ENCODE measurements at regions not wholly inside any gene's neighbourhood (a gene's known extent, or its start where the extent isn't known, plus 50 kb on each side); places are given as distances from the start of the nearest gene placed in this dataset.
"Not testable (repeated sequence)": the region's sequence is repeated elsewhere in the genome, so short reads cannot be mapped to it uniquely, and the experiment has no call there.

DNA sequence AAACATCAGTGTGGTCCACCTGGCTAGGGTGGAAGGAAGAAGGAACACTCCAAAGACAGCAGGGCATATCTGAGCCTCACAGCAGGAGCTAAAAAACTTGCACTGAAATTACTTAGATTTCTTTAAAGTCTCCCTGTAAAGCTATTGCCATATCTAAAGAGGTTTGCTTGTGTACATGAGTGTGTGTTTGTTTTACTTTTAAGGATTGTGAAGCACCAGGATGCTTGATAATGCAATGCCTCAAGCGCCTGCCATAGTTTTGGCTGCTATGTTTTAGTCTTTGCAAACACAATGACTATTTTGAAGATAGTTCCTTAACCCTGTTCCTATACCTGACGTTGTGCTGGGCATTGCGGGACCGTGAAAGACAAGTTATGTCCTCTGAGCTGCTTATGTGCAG, 65.0 kb downstream of the ID4 start:
- DNase-seq = no peak
- no peaks in the 10 kb centered on the region for H3K4me1 ChIP-seq
- H3K36me3 ChIP-seq = no peaks in the 10 kb centered on the region
- intact Hi-C loops (cut with DNase I) = no loop called here
- H3K27me3 ChIP-seq = no peaks in the 10 kb centered on the region
- no peak overlapping the region for H3K4me3 ChIP-seq
- WGBS, 2 donors = 87 to 90% methylated on average over 4 of the region's 4 CpGs
- H3K9me3 ChIP-seq = no peaks in the 10 kb centered on the region
- no peak overlapping the region for H3K27ac ChIP-seq
- TF ChIP-seq, protein P1, sequence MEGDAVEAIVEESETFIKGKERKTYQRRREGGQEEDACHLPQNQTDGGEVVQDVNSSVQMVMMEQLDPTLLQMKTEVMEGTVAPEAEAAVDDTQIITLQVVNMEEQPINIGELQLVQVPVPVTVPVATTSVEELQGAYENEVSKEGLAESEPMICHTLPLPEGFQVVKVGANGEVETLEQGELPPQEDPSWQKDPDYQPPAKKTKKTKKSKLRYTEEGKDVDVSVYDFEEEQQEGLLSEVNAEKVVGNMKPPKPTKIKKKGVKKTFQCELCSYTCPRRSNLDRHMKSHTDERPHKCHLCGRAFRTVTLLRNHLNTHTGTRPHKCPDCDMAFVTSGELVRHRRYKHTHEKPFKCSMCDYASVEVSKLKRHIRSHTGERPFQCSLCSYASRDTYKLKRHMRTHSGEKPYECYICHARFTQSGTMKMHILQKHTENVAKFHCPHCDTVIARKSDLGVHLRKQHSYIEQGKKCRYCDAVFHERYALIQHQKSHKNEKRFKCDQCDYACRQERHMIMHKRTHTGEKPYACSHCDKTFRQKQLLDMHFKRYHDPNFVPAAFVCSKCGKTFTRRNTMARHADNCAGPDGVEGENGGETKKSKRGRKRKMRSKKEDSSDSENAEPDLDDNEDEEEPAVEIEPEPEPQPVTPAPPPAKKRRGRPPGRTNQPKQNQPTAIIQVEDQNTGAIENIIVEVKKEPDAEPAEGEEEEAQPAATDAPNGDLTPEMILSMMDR (IDR thresholded peaks at IDR 0.05) = no peak
- no peak for ATAC-seq

DNA sequence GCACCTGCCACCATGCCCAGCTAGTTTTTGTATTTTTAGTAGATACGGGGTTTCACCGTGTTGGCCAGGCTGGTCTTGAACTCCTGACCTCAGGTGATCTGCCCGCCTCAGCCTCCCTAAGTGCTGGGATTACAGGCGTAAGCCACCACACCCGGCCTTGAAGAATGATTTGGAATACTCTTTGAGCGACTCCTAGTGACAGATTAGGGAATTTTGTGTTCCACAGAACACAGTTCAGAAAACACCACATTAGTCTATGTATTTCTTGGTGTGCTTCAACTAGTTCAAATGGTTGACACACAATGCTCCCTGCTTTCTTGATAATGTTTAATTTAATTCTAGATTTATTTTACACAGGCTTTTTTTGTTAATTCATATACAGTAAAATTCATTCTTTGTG, 67.2 kb downstream of the ID4 start:
- H3K27me3 ChIP-seq; H3K9me3 ChIP-seq; DNase-seq; H3K36me3 ChIP-seq; H3K4me3 ChIP-seq; intact Hi-C loops (cut with DNase I); H3K4me1 ChIP-seq; ATAC-seq; H3K27ac ChIP-seq: not testable (repeated sequence)
- WGBS, 2 donors = 70 to 76% methylated on average over 6 of the region's 6 CpGs

DNA sequence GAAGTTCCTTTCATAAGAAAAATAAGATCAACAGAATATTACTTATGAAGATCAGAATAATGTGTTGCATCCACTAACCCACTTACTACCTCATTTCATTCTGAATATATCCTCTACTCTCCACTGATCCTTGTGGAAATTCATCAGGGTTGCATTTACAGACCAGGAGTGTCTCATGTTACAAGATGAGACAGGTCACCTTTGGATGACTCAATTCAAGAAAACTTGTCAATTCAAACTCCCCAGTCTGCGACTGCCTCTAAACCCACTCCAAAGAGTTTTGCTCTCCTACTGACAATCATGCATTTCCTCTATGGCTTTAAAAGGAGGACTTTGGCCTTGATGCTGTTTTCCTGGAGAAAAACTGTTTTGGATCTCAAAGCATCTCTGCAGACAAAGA, 68.4 kb downstream of the ID4 start:
- H3K9me3 ChIP-seq = no peaks in the 10 kb centered on the region
- DNase-seq (no peak), ATAC-seq (peak in 1 of 8 donors; percentile 28)
- H3K27me3 ChIP-seq = no peaks in the 10 kb centered on the region
- intact Hi-C loops (cut with DNase I) = no loop called here
- TF ChIP-seq, protein P1 (IDR thresholded peaks at IDR 0.05) = no peak
- no peaks in the 10 kb centered on the region for H3K4me1 ChIP-seq
- H3K4me3 ChIP-seq = no peak overlapping the region
- H3K27ac ChIP-seq = peak overlapping the region in 4 of 10 donors; percentile 6 to 63 (median 49)
- no peaks in the 10 kb centered on the region for H3K36me3 ChIP-seq
- WGBS, 2 donors = 54 to 58% methylated on average over 1 of the region's 1 CpG

DNA sequence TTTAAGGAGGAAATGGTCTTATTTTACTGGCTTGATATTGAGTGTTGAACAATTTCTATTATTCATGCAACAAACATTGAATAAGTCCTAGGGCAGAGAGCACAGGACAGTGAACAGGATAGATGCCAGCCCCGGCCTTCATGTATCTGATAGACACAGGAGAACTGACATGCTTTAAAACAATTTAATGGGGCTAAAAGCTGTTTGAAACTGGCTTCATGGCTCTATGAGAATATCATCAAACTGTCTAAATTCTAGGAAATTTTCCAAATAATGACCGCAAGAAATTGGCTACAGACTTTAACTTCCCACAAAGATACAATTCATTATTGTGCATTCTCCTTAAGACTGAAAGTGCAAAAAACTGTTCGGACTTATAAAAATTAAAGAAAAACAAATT, 69.0 kb downstream of the ID4 start:
- peak overlapping the region in 6 of 10 donors; percentile 2 to 68 (median 57) for H3K27ac ChIP-seq

DNA sequence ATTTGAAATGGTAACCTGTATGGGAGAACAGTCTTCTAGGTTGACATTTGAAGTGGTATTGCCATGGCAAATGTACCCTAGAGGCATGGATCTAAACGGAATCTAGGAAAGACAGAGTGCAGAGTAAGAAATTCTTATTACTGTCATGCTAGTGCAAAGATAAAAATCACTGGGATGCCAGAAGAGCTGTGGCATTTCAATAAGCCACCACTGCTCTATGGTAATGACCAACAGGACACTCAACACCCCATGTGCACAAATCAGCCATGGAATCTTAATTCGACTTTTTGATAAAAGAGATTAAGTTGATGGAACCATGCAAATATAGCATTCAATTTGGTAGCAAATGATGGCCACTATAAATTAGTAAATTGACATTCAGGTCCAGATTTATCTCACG, 74.1 kb downstream of the ID4 start:
- no peak overlapping the region for H3K4me3 ChIP-seq
- intact Hi-C loops (cut with DNase I) = no loop called here
- ATAC-seq (no peak), DNase-seq (no peak)
- H3K4me1 ChIP-seq = no peaks in the 10 kb centered on the region
- TF ChIP-seq, protein P1 (IDR thresholded peaks at IDR 0.05) = no peak
- peaks cover 0 to 23% (median 5%) of the 10 kb centered on the region in 11 donors for H3K9me3 ChIP-seq
- H3K36me3 ChIP-seq = no peaks in the 10 kb centered on the region
- no peaks in the 10 kb centered on the region for H3K27me3 ChIP-seq
- WGBS, 2 donors = 77 to 85% methylated on average over 3 of the region's 3 CpGs
- no peak overlapping the region for H3K27ac ChIP-seq

More for the DNA sequence above, 69.0 kb downstream of the ID4 start:
- Histone ChIP-seq H3K27me3 (no peaks in the 10 kb centered on the region), H3K9me3 (no peaks in the 10 kb centered on the region), H3K4me1 (no peaks in the 10 kb centered on the region), H3K4me3 (no peak overlapping the region), H3K36me3 (no peaks in the 10 kb centered on the region)
- intact Hi-C loops (cut with DNase I) = no loop called here
- TF ChIP-seq, protein P1 (IDR thresholded peaks at IDR 0.05) = no peak
- WGBS, 2 donors = 65 to 80% methylated on average over 3 of the region's 3 CpGs
- DNase-seq = no peak
- peak in 3 of 8 donors; percentile 26 to 35 (median 29) for ATAC-seq
